Breast epithelium (tissue), 3 donors: ENCODE measurements at regions not wholly inside any gene's neighbourhood (a gene's known extent, or its start where the extent isn't known, plus 50 kb on each side); places are given as distances from the start of the nearest gene placed in this dataset.

Experiments used
- POLR2AphosphoS5 ChIP-seq, 3 donors: sonication (generic); formaldehyde crosslinking; IDR thresholded peaks; one replicate each; pipeline ENCODE4 v1.6.1; 2017; ENCODE audit warnings: antibody characterized with exemption in 3 of 3
- TF ChIP-seq, protein P1 (sequence below), 3 donors: fragments of 450-650 bp; IDR thresholded peaks; one replicate each; pipeline ENCODE4 v1.5.1; 2016 to 2017; ENCODE audit warnings: antibody characterized with exemption in 3 of 3, mild to moderate bottlenecking in 3 of 3, moderate library complexity in 3 of 3

DNA sequence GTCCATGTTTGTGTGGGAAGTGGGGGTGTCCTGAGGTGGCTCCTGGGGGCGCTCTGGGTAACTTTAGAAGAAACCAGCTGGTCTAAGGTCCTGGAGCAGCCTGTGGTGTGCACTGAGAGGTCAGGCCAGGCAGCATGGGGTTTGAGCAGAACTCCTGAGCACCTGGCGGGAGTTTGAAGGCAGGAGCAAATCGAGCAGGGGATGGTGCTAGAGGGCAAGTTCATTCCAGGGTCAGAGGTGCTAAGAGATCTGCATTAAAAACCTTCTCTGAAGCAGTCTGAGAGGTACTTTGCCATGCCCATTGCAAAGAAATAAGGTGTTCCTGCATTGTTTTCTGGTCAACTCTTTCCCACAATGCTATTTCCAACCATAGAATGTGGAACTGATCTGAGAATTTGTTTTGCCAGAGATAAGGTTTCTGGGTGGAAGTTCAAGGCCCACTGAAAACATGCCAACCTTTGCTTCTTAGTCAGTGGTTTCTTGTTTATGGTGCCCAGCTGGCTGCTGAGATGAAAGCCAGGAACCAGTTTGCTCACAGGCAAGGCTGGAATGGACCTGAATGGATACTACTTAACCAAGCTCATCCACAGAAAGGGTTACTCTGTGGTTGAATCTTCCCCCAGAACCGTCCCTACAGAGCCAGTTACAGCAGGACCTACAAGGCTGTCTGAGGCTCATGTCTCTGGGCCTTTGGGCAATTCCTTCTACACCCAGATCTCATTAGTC is 136.3 kb upstream of the TMEM72 start:
- TF ChIP-seq, protein P1, sequence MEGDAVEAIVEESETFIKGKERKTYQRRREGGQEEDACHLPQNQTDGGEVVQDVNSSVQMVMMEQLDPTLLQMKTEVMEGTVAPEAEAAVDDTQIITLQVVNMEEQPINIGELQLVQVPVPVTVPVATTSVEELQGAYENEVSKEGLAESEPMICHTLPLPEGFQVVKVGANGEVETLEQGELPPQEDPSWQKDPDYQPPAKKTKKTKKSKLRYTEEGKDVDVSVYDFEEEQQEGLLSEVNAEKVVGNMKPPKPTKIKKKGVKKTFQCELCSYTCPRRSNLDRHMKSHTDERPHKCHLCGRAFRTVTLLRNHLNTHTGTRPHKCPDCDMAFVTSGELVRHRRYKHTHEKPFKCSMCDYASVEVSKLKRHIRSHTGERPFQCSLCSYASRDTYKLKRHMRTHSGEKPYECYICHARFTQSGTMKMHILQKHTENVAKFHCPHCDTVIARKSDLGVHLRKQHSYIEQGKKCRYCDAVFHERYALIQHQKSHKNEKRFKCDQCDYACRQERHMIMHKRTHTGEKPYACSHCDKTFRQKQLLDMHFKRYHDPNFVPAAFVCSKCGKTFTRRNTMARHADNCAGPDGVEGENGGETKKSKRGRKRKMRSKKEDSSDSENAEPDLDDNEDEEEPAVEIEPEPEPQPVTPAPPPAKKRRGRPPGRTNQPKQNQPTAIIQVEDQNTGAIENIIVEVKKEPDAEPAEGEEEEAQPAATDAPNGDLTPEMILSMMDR (IDR thresholded peaks at IDR 0.05) = no peak
- no peak for TF ChIP-seq POLR2AphosphoS5 (IDR thresholded peaks at IDR 0.05)
